Umbilical cord (tissue), 1 donor: ENCODE measurements at regions not wholly inside any gene's neighbourhood (a gene's known extent, or its start where the extent isn't known, plus 50 kb on each side); places are given as distances from the start of the nearest gene placed in this dataset.
A peak's percentile ranks its signal among the peaks of the same experiment; 100 is the strongest.

Source experiments
- DNase-seq: peaks from one replicate; pipeline ENCODE4 v3.0.0-alpha.2; 2015; ENCODE audit warnings: low spot score

DNA sequence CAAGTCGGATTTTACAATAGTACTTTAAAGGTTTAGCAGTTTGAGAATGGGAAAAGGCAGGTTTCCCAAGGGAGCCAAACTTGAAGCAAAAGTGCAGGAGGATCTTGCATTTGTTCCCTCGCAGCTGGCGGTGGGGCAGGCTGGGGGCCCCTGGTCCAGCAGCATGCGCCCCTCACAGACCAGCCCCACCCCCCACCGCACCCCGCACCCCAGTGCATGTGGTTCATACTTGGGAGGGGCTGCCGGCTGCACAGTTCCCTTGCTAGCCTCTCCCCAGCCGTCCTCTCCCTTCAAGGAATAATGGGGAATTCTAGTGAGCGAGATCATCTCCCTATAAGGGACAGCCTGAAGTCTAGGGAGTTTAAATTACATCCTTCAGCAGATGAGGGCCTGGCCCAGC lies 273.1 kb upstream of the IRX2 start:
- no peak for DNase-seq

DNA sequence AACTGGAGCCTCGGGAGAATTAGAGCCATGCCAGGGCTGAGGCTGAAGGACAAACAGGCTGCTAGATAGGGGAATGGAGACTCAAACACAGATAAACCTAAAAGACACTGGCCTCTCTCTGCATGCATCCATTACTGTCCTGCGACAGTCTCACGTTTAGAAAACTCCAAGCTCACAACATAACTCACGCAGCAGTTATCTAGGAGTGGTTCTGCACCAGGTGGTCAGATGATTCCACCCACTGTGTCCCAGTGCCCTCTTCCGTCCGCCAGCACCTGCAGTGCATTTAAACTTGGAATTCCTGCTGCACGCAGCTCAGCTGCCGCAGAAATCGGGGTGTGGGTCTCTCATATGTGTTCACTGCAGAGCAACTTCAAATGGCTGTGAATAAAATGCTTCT lies 272.6 kb upstream of the IRX2 start:
- no peak for DNase-seq

DNA sequence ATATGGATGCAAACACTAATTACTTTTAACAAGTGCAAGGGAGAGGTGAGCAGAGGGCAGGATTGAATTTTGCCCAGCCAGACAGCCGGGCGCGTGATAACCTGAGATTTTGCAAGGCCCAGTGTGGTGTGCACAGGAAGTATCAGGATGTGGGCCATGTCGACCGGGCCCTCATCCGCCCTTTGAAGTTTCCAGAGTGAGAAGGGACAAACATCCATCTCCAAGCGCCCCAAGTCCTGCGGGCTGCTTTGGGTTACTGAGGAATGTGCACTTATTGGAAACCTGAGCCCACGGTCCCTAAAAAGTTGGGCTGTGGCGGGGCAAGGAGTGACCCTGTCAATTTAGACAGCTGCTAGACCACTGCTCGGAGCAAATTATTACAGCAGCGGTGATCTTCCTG lies 272.2 kb upstream of the IRX2 start:
- DNase-seq, result no peak

DNA sequence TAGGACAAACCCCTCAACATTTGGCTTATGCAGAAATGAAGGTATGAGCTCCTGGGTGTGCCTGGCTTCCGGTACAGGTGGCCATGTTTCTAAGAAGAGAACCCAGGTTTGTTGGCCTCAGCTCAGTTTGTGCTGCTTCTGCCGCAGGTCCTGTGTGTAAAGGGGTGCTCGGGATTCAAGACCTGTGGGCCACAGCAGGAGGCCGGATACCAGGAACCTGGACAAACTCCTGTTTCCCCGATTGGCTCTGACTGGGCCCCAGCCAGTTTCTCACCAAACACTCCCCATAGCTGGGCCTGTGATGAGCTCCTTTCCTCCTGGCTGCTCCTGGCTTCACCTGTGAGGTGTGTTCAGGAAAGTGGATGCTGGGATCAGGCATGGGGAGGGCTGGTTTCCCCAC lies 271.2 kb upstream of the IRX2 start:
- no peak for DNase-seq

DNA sequence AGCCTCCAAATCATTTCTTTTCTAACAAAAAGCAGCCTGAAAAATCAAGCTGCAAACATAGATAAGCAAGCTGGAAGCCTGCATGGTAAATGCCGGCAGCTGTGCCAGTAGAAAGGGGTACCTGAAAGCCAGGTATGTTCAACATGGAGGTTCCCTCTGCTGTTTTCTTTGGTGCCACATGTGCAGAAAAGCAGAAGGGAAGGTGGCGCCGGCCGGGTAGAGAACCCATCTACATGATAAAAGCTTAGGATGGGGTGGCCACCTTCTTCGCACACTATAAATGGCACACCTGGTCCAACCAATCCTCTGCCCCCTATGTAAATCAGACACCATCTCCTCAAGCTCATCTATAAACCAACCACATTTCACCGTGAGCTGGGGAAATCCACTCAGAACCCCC lies 268.9 kb upstream of the IRX2 start:
- DNase-seq, result no peak

DNA sequence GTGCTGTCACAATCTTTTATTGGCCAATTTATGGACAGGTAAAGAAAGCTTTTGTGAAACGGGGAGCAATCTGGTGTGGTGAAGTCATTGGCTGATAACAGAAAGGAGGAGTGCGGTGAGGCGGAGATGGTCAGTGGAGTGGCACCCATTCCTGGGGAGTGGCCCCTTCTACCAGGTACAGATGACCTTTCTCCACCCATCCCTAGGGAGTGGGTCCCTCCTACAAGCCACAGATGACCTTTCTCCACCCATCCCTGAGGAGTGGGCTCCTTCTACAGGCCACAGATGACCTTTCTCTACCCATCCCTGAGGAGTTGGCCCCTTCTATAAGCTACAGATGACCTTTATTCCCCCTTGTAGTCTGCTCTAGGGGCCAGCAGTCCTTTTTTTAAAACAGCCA lies 267.6 kb upstream of the IRX2 start:
- DNase-seq, result no peak

DNA sequence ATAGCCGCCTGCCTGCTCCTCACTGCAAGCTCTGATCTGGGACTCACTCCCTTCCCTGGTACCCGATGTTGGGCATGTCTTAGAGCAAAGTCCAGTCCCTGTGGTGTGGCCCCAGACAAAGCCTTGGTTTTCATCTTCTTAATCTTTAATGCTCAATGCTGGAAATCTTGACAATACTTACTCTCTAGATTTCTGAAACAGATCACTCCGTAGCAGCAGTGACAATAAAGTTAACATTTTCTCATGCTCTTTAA lies 260.2 kb upstream of the IRX2 start:
- no peak for DNase-seq

DNA sequence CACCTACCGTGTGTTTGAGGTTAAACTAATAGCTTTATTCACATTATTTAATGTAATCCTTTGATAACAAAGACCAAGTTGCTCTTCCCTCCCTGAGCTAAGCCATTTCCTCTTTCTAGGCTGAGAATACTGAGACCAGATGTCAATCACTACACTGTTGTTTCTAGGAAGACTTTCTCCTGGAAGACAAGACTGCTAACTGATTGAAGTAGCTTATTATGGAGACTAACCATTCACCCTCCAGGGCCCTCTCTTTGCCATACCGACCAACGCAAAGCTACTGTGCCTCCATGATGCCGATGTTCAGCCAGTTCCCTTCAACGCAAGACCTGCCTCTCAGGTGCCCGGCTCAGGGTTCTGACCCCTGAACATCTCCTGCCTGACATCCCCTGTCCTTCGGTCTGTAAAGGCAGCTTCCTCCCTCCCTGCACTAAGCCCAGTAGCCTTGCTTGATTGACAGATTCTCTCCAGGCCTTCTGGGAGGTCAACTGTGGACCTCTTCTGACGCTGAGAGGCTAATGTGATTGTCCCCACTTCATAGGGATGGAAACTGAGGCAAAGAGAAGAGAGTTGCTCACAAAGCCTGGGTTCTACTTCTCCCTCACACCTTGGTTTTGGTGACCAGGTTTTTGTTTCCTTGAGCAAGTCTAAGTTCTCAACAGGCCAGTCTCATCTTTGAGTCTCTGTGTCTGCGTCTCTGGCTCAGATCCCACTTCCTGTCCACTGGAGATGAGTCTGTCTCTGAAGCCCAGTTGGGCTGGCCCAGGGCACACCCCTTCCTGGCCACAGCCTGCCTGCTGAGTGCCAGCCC lies 259.7 kb upstream of the IRX2 start:
- no peak for DNase-seq

DNA sequence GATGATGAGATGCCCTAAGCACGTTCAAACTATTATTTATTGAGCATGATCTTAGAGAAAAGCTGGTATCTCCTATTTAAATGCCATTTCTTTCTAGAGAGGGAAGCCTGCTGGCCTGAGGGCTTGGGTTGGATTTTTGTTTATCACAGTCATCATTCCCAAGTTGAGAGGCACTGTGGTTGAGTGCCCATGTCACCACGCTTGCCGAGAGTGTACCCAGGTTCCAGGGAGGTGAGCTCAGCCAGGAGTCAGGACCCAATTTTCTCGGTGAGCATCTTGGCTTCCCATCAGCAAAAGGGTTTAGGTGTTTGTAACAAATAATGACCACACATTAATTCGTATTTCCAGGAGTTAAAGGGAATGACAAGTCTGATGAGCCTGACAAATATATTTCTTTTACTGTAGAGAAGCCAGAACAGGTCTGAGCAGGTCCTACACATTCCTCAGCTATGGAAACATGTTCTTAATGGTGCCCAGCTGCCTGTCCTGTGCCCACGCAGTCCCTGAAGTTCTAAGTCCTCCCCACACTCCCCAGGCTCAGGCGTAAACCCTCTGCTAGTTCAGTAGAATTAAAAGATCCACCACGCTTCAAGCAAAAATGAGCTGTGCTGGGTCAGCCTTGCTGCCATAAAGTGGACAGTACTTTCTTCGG lies 258.9 kb upstream of the IRX2 start:
- DNase-seq, result peak; percentile 50

DNA sequence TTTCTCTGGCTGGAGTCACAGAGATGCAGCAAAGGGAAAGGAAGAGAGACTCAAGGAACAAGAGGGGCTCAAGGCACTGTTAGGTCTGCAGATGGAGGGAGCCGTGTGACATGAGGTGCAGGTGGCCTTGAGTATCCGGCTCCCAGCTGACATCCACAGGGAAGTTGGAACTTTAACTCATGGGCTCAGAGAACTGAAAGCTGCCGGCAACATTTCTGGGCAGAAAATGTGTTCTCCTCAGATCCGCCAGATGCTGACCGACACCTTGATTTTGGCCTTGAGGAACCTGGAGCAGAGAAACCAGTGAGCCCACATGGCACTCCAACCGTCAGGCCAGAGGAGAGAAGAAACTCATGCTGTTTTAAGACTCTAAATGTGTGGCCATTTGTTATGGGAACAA lies 258.1 kb upstream of the IRX2 start:
- DNase-seq, result no peak

DNA sequence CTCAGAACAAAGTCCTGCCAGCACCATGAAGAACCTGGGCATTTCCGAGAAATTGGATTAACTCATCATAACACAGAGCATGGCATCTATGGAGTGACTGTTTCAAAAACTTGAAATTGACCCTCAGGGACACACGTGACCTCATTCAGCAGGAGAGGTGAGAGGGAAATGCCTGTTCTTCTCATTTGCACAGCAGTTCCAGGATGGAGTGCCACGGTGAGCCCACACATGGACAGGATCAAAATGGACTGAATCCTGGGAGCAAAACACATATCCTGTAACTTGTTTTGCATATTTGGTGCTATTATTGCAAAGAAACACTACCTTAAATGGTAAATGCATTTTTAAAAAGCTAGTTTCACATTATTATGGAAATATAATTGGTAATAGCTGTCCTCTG lies 256.1 kb upstream of the IRX2 start:
- no peak for DNase-seq

DNA sequence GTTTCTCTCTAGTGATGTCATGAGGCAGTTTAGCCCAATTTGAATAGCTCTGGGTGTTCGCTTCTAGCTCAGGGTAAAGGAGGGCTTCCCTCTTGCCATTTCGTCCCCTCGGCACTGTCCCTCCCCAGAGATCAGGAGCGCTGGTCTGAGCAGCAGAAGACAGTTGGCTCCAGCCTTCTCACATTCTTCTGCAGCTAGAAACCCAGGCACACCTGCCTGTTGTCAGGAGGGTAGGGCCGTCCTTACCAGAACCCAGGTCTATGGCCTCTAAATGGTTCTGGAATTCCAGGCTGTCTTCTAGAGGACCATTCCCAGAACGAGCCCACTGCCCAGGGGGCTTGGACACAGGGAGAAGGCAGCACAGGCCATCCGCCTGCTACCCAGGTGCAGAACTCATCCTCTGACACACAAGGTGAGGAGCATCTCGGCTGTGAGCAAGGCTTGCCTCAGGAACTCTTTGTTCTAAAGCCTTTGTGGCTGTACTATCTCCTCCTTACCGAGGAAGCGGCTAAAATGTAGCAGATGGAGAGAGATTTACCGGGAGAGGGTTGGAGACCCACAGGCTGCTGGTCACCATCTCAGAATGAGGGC lies 255.6 kb upstream of the IRX2 start:
- DNase-seq, result no peak

DNA sequence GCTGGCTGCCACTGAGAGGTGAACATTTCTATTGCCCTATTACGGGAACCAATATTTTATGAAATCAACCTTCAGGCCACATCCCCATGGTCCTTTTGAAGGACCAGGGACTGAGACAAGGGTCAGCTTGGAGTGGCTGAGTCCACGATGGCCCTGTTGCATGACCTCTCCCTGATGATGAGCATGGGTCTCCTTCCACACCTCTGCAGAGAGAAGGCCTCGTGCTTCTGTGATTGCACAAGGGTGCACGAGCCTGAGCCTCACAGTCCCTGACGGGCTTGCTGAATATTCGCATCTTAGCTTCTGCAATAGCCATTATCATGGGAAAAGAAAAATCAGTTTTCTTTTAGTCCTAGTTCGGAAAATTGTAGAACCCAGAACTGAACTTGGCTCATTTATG lies 255.0 kb upstream of the IRX2 start:
- no peak for DNase-seq

DNA sequence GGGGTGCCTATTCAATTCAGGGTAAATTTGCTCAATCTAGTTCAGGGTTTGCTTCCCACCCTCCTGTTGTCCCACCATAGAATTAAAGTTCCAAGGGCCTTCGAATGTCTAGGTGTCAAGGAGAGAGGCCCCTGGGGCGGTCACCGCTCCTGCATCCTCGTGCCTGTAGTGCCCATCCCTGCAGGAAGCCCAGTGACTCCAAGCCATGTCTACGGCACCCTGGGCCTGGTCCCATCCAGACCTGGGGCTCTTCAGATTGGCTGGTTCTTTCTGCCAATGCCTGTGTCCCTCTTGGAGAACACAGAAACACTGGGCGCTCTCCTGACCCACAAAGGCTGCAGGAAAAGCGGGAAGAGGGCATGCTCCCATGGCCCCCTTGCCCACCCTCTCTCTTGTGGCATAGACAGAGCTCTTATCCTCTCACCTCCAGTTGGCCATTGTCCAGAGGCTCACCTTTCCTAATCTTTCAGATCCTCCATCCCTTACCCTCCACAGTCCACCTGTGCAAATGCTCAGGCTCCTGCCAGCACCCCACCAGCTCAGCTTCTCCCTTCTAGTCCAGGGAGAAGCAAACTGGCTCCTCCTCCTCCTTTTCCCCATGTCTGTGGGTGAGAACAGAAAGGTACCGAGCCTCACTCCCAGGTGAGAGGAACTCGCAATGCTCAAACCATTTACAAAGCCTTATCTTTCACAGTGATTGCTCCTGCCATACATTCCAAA lies 253.0 kb upstream of the IRX2 start:
- DNase-seq, result no peak

DNA sequence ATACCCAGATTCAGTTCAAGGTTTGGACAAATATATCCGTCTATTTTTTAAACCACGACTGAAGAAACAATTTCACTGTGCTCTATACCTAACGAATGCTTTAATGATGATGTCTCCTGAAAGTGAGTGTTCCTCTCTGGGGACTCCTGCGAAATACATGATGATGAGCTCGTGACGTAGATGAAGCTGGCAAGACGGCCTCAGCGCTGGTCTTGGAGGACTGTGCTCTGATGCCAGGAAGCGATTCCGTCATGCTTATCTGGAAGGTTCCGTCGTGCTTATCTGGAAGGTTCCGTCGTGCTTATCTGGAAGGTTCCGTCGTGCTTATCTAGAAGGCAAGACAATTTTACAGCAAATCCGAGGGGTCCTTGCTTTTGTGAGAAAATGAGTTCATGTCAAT lies 250.8 kb upstream of the IRX2 start:
- DNase-seq, result no peak

DNA sequence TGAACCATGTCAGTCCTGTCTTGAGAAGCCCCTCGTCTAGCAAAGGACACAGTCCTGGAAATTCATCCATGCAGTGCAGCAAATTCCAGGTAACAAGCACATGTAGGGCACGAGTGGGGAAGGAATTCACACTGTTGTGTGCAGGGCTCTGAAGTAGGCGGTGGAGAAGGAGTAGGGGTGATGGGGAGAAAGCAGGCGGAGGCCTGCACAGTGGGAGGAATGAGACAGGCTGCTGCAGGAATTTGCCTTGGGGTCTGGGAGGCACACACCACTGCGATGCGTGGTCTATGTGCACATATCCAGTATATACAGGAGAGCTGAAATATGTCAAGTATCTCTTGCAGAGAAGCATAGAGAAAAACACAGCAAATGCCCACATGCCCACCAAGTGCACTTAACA lies 249.2 kb upstream of the IRX2 start:
- peak; percentile 31 for DNase-seq

DNA sequence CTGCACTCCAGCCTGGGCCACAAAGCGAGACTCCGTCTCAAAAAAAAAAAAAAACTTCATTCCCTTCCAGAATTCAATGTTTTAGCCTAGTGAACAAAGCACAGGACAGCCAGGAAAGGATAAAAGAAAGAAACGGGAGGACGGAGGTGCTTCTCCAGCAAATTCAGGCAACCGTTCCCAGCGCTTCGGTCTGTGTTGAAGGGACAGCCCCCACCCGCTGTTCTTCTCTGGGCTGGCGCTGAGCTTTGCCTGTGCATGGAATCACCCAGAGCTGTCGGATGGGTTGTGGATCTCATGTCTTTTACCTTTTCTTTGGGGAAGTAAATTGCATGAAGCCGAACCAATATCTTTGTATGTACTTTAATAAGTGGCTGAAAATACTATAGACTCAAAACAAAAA lies 248.4 kb upstream of the IRX2 start:
- DNase-seq, result no peak

DNA sequence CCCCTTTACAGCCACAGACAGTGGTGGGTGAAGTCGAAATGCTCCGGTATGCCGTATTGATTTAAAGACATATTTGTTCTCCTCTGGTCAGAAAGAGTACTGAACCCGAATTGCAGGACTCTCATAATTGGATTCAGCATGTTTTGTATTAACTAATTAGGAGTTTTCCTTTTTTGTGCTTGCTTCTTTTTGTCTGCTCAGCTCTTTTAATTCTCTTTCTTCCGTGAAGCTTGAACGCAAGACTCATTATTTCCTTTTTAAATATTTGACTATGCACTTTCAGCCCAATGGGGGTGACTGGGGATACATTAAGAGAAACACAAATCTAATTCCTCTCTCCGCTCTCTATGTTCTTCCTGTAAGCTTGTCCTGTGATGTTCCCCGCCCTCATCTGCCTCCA lies 246.6 kb upstream of the IRX2 start:
- no peak for DNase-seq

DNA sequence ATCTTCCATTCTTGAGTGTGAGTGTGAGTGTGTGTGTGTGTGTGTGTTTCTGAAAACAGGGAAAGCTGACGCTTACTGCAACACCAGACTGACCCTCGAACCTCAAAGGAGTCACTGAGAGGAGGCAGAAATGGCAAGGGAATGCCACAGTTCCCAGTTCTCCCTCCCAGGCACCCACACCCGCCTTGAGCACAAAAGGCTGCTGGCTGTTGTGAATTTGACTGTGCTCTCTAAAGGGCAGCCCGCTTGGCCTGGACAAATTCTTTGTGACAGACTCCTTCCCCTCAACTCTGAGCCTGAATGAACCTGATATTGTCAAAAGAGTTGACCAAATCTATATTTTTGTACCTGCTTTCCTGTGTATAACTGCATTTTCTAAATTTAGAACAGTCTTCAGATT lies 245.7 kb upstream of the IRX2 start:
- DNase-seq, result no peak

DNA sequence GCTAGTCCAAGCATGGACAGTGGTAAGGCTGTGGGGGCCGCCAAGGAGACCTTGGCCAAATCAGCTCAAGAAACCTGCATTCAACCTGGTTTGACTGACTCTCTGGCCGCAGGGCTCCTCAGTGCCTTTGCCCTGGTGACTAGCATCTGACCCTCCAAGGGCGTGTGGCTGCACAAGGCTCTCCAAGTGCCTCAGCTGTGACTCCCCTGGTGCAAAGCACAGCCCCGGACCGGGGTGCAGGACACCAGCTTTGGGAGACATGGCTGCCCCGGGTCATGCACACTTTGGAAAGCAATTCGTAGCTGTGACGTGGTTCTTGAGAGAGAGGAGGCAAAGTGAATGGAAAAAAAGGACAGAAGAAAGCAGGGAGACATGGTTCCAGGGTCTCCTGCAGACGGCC lies 245.2 kb upstream of the IRX2 start:
- DNase-seq, result no peak

DNA sequence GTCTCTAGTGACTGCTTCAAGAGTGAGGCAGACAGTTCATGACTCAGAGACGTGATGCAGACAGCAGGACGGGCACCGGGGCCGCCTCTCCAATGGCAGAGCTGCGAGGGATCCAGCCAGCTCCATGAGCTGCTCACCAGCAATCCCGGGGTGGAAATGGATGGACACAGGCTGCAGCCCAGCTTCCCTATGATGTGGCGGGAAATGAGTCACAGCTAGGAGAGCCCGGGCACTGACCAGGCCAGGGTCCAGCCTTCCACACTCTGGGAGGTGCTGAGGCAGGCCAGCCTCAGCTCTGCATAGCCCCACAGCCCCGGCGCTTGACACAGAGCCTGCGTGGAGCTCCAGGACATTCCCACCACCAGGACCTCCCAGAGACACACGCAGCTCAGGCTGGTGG lies 244.8 kb upstream of the IRX2 start:
- DNase-seq, result no peak

DNA sequence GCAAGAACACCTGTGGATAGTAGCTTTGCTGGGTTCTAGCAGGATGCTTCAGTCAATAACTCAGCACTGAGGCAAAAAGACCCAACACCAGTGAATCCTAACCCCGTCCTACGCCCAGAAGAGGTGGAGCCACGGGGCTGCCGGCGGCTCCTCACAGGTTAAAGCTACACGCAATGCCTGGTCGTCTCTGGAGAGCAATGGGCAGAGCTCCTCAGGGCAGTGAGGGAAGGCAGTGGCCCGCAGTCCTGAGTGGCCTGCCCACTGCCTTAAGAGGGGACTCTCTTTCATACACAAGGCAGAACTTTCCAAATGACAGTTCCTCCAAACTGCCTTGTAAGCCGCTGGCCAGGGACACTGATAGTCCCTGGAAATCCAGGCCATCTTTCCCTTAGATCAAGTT lies 244.2 kb upstream of the IRX2 start:
- no peak for DNase-seq

DNA sequence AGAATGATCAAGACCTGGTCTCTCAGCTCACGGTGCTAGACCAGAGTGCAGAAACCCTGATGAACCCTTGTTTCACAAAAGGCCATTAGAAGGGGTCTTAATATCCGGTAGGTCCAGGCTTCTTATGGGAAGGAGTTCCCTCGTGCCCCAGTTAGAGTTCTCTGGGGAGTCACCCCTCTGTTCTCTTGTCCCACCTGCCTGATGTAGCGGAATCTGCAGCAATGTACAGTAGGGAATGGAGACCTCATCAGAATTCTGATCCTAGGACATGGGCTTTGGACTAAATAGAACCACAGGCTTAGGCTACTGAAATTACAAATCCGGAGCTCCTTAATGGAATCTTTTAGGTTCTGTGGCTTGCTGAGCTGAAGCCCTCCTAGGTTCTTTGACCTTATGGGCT lies 243.6 kb upstream of the IRX2 start:
- no peak for DNase-seq
